ENCODE measurements at regions not wholly inside any gene's neighbourhood (a gene's known extent, or its start where the extent isn't known, plus 50 kb on each side); places are given as distances from the start of the nearest gene placed in this dataset.
"Not testable (repeated sequence)": the region's sequence is repeated elsewhere in the genome, so short reads cannot be mapped to it uniquely, and the experiment has no call there.

DNA sequence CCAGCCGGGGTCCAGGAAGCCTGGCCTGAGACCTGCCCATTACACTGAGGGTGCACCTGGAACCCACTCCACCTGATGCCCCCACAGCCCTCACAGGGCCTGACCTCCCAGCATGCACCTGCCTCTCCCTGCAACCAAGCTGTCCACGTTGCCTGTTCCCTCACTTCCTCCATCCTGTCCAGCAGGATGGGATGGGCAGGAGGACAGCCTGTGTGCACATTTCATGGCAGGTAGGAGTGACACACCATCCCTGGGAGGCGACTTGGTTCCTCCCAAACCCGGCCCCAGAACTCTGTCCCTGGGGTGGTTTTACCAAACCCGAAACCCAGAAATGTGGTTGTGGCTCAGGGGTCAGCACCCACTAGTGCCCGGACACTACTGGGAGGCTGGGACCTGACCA lies 203.8 kb upstream of the ZNF519 start:
- DNase-seq (ENCODE audit: low spot score), result not testable (repeated sequence)

GRCh38 chr18:14321217-14321616 lies 189.0 kb upstream of the ZNF519 start:
- not testable (repeated sequence) for DNase-seq (ENCODE audit: low spot score)

GRCh38 chr18:14301255-14301654 lies 169.0 kb upstream of the ZNF519 start:
- DNase-seq (ENCODE audit: low spot score), result not testable (repeated sequence)

- DNase-seq (ENCODE audit: low spot score), result not testable (repeated sequence)
These were observed 162.8 kb upstream of the ZNF519 start for GRCh38 chr18:14295081-14295480.

- no peak for DNase-seq (ENCODE audit: low spot score)
These were observed 152.8 kb upstream of the ZNF519 start for GRCh38 chr18:14285053-14285452.

- not testable (repeated sequence) for DNase-seq (ENCODE audit: low spot score)
These were observed 143.2 kb upstream of the ZNF519 start for GRCh38 chr18:14275391-14275790.

DNA sequence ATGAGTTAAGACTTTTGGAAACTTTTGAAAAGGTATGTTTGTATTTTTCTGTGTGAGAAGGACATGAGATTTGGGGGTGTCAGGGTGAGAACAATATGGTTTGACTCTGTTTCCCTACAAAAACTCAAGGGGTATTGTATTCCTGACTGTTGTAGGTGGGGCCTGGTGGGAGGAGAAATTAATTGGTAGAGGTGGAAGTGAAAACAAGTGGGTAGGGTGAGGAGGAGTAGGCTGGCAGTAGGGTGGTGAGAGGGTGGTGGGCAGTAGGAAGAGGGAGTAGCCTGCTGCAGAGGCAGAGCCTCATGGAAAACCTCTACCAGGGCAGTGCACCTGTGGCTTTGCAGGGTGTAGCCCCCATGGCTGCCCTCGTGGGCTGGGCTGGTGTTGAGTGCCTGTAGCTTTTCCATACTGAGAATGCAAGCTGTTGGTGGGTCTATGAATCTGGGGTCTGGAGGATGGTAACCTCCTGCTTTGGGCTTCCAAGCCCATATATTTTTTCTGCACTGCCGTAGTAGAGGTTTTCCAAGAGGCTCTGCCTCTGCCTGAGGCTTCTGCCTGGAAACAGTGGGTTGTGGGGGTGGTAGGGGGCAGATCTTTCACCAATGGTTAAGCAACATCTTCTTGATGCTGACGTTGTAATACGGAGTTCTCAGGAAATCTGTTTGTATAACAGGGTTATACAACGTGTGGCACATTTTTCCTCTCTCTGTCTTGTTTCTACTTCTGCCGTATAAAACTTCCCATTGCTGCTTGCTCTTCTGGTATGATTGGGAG lies 133.6 kb upstream of the ZNF519 start:
- DNase-seq (ENCODE audit: low spot score), result not testable (repeated sequence)

- not testable (repeated sequence) for DNase-seq (ENCODE audit: low spot score)
These were observed 130.6 kb upstream of the ZNF519 start for GRCh38 chr18:14262786-14263185.

- DNase-seq (ENCODE audit: low spot score), result not testable (repeated sequence)
These were observed 117.9 kb upstream of the ZNF519 start for GRCh38 chr18:14250084-14250677.

DNA sequence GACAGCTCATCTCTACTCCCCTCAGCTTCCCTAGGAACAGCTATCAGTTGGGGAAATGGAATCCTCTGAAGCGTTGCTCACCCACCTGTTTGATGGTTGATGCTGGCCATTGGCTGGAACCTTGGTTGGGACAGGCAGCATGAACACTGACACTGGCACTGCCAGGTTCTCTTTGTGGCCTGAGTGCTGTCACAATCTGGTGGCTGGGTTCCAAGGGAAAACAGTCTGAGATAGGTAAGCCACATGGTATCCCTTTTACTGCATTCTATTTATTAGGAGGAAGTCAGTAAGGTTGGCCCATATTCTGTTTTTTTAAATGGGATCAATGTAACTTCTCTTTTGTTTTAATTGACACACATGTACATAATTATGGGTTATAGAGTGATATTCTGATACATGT lies 107.0 kb upstream of the ZNF519 start:
- not testable (repeated sequence) for DNase-seq (ENCODE audit: low spot score)

GRCh38 chr18:14236356-14237048 lies 104.3 kb upstream of the ZNF519 start:
- not testable (repeated sequence) for DNase-seq (ENCODE audit: low spot score)

- not testable (repeated sequence) for DNase-seq (ENCODE audit: low spot score)
These were observed 93.0 kb upstream of the ZNF519 start for GRCh38 chr18:14225286-14225679.

DNA sequence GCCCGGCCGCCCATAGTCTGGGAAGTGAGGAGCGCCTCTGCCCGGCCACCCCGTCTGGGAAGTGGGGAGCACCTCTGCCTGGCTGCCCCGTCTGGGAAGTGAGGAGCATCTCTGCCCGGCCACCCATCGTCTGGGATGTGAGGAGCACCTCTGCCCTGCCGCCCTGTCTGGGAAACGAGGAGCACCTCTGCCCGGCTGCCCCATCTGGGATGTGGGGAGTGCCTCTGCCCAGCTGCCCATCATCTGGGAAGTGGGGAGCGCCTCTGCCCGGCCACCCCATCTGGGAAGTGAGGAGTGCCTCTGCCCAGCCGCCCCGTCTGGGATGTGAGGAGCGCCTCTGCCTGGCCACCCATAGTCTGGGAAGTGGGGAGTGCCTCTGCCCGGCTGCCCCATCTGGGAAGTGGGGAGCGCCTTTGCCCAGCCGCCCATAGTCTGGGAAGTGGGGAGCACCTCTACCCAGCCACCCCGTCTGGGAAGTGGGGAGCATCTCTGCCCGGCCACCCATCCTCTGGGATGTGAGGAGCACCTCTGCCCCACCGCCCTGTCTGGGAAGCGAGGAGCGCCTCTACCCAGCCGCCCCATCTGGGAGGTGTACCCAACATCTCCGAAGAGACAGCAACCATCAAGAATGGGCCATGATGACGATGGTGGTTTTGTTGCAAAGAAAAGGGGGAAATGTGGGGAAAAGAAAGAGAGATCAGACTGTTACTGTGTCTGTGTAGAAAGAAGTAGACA lies 92.5 kb upstream of the ZNF519 start:
- DNase-seq (ENCODE audit: low spot score), result not testable (repeated sequence)

DNA sequence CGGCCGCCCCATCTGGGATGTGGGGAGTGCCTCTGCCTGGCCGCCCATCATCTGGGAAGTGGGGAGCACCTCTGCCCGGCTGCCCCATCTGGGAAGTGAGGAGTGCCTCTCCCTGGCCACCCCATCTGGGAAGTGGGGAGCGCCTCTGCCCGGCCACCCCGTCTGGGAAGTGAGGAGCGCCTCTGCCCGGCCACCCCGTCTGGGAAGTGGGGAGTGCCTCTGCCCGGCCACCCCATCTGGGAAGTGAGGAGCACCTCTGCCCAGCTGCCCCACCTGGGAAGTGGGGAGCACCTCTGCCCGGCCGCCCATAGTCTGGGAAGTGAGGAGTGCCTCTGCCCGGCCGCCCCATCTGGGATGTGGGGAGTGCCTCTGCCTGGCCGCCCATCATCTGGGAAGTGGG lies 91.7 kb upstream of the ZNF519 start:
- not testable (repeated sequence) for DNase-seq (ENCODE audit: low spot score)

DNA sequence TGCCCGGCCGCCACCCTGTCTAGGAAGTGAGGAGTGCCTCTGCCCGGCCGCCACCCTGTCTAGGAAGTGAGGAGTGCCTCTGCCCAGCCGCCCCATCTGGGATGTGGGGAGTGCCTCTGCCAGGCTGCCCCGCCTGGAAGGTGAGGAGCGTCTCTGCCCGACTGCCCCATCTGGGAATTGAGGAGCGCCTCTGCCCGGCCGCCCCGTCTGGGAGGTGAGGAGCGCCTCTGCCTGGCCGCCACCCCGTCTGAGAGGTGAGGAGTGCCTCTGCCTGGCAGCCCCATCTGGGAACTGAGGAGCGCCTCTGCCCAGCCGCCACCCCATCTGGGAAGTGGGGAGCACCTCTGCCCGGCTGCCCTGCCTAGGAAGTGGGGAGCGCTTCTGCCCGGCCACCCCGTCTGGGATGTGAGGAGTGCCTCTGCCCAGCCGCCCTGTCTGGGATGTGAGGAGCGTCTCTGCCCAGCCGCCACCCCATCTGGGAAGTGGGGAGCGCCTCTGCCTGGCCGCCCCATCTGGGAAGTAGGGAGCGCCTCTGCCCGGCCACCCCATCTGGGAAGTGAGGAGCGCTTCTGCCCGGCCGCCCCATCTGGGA lies 91.1 kb upstream of the ZNF519 start:
- not testable (repeated sequence) for DNase-seq (ENCODE audit: low spot score)

DNA sequence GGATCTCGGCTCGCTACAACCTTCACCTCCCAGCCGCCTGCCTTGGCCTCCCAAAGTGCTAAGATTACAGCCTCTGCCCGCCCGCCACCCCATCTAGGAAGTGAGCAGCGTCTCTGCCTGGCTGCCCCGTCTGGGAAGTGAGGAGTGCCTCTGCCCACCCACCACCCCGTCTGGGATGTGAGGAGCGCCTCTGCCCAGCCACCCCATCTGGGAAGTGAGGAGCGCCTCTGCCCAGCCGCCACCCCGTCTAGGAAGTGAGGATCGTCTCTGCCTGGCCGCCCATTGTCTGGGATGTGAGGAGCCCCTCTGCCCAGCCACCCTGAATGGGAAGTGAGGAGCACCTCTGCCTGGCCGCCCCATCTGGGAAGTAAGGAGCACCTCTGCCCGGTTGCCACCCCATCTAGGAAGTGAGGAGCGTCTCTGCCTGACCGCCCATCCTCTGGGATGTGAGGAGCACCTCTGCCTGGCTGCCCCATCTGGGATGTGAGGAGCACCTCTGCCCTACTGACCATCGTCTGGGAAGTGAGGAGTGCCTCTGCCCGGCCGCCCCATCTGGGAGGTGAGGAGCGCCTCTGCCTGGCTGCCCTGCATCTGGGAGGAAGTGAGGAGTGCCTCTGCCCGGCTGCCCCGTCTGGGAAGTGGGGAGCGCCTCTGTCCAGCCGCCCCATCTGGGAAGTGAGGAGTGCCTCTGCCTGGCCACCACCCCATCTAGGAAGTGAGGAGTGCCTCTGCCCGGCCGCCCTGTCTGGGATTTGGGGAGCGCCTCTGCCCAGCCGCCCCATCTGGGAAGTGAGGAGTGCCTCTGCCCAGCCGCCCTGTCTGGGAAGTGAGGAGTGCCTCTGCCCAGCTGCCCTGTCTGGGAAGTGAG lies 90.4 kb upstream of the ZNF519 start:
- DNase-seq (ENCODE audit: low spot score), result not testable (repeated sequence)

GRCh38 chr18:14221689-14222088 lies 89.5 kb upstream of the ZNF519 start:
- DNase-seq (ENCODE audit: low spot score), result peak; percentile 0

GRCh38 chr18:14215952-14216351 lies 83.7 kb upstream of the ZNF519 start:
- not testable (repeated sequence) for DNase-seq (ENCODE audit: low spot score)

GRCh38 chr18:14203424-14203823 lies 71.2 kb upstream of the ZNF519 start:
- DNase-seq (ENCODE audit: low spot score), result not testable (repeated sequence)

DNA sequence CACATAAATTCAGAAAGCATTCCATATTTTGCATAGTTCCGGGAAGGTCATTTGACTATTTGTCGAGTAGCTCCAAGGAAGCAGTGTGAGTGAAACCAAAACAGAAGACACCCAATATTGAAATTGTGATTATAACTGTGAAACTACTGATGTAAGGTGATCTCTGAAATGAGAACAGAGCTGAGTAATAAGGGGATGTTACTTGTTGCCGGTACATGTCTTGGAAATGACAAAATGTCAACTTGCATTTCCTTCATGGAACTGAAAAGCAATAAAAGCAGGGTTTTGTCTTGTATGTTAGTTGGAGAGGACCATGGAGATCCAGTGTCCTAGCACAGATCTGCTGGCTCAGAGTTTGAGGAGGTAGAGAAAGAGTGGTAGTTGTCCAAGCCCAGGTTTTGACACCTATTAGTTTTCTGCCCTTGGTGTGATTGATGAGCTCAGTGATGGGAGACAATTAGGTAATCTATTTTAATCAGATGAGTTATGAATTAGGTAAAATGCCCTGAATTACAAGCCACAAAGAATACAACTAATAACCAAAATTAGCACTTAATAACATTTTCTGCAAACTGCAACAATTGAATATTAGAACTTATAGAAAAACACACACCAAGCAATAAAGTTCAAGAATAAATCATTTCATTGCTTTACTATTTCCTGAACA lies 58.7 kb upstream of the ZNF519 start:
- not testable (repeated sequence) for DNase-seq (ENCODE audit: low spot score)

All from hepatic stellate cell (primary cell).